Stimulated activated CD4-positive, alpha-beta T cell treated with anti-CD3 and anti-CD28 coated beads, Interleukin-4, amount 100 ng/mL, for 48 hours (primary cell): ENCODE measurements at regions not wholly inside any gene's neighbourhood (a gene's known extent, or its start where the extent isn't known, plus 50 kb on each side); places are given as distances from the start of the nearest gene placed in this dataset.

ENCODE experiments used
- DNase-seq, 2 donors: peaks; one replicate each; pipeline ENCODE4 v3.0.0-alpha.2; 2020; ENCODE audit warnings: low read depth in 2 of 2

DNA sequence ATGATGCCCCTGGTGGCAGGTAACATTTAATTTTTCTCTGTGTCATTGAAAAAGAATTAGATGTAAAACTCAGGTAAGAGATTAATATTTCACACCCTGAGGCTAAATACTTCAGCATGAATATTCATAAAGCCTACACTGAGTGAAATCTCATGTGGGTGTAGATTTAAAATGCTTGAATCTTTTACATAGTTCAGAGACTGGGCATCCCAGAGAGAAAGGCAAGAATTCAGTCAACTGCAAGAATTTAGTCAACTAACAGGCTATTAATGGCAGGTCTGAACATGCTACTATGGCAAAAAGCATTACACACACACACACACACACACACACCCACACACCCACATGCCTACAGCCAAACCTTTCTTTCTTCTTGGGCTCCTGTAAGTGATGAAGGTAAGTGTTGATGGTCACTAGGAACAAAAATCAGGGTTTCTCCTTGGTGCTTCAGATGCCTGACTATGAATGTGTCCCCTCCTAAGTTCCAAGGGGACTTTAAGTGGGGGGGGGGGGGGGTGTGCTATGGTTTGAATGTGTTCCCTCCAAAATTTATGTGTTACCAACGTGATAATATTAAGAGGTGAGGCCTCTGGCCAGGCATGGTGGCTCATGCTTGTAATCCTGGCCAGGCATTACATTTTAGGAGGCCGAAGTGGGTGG lies 63.7 kb upstream of the PSMD7 start:
- DNase-seq: no peak

DNA sequence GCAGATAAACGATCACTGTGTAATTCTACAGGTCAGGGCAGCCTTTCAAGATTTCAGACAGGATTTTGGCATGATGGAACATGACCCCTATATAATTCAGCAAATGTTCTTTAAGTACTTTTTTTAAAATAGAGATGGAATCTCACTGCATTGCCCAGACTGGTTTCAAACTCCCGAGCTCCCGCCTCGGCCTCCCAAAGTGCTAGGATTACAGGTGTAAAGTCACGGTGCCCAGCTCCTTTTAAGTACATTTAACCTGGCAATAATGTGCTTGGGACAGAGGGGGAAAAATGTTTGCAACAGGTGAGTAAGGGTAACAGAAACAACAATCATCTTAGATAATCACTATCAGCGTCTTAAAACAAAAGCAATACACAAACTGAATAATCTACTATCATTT lies 66.5 kb upstream of the PSMD7 start:
- no peak for DNase-seq

DNA sequence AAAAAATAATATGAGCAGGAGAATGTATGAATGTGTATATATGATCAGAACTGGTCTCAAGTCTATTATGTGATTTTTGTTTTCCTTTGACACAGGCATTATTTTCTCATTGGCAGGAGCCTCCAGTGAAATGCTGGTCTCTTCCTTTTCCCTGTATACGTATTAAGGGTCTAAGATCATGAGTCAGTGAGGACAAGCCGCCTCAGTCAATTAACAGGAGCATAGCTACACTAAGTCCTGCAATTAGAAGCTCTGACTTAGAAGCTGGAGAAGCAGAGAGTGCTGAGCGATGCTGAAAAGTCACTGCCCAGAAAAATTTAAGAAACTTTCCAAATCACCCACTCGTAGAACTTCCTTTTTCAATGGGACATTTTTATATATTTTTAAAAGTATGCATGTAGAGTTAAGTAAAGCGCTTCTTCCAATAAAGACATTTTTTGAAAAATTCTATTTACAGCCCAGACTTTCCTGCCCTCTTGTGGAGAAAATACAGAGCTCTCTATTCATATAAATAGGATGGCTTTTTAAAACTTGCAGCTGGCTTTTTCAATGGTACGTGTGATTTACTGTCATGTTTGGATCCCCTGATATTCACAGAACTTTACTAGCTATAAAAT lies 70.2 kb upstream of the PSMD7 start:
- no peak for DNase-seq

DNA sequence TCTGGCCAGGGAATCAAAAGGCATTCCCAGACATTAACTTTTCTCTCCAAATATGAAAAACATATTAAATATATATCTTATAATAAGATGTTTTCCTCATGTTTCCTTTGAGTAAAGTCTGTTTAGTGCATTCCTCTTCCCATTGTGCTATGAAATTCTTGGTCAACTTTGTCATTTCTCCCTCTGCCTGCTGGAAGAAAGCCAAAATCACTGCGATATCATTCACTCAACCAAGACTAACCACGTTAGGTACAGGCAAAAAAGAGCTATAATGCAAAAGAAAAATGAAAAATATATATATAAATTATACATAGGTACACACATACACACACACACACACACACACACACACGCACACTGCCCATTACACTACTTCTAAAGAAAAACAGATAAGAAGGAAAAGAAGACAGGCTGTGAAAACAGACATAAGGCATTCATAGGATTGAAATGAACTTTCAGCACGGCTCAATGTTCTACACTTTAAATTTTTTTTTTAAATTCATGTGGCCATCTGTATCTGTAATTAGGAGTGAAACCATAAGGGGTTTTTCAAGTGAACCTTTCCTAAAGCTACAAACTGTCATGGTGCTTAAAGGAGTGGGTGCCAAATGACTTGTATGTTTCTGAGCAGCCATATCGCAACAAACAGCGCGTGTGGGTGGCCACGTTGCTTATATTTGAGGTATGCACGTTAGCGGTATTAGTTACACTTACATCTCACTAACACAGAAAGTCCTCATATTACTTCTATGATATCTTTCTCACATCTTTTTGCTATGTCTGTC lies 71.6 kb upstream of the PSMD7 start:
- no peak for DNase-seq

DNA sequence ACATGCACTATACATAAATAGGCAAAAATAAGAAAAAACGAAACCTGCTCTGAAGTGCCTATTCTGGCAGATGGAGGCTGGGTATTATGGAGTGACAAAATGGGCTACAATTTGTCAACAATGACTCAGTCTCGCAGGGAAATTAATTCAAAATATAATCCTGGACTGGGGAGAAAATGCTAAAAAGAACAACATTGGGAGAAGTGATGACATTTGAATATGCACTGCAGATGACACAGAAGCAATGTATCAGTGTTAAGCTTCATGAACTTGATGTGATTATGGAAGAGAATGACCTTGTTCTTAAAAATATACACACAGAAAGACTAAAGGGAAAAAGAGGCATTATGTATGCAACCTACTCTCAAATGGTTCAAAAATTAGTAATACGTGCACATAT lies 74.8 kb upstream of the PSMD7 start:
- DNase-seq: no peak

DNA sequence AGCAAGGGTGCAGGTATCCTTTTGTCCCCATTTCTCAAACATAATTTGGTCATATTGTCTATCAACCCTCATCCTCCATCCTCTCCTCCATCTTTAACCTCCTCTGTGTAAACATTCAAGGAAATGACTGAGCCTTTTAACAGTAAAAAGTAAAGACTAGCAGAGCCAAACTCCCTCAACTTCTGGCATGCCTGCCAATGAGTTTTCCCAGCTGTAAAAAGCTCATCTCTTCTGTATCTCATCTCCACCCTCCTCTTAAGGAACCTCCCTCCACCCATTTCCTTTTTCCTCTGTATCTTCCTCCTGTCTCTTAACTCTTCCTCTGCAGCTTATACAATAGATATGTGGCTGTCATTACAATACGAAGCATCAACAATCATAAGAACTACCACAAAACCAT lies 76.9 kb upstream of the PSMD7 start:
- DNase-seq: no peak

DNA sequence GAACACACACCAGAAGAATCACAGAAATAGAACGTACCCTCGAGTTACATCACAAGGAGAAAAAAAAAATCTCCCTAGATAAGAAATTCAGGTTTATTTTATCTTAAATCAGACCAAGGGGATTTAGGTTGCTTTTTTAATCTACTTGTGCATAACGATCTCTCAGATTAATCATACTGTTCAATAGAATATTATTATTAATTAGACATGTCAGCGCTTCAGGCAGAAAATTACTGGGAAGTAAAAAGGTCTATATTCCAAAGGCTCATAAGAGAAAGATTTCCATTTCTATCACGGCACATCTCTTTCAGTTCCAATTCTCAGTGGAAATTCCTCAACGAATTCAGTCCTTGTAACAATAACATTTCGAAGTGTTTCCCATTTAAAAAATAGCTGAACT lies 77.7 kb upstream of the PSMD7 start:
- no peak for DNase-seq

DNA sequence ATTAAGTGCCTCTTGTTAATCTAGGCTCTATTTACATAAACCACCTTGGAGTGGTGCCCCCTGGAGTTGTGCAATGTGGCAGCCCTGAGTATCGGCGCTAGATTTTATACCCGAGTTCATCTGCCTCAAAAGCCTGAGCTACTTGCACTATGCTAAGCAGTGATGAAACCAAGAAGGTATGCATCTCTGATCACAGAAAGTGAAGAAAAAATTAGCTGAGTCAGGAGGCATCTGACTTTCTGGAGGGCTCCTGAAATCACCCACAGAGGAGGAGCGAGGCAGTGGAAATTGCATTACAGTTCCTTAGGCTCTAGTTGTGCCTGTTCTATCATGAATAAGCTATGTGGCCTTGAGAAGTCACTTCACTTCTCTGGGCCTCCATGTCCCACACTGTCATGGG lies 80.3 kb upstream of the PSMD7 start:
- DNase-seq: no peak

DNA sequence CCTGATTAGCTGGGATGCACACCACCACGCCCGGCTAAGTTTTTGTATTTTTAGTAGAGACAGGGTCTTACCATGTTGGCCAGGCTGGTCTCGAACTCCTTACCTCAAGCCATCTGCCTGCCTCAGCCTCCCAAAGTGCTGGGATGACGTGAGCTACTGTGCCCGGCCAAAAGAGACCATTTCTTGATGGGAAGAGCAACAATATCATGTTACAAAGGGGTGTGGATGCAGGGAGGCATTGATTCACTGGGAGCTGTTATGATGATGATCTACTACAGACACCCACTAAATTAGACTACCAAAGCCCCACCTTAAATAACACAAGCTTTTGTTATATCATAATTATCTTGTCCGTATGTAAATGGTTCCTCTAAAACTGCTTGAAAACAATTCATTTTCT lies 81.4 kb upstream of the PSMD7 start:
- no peak for DNase-seq

DNA sequence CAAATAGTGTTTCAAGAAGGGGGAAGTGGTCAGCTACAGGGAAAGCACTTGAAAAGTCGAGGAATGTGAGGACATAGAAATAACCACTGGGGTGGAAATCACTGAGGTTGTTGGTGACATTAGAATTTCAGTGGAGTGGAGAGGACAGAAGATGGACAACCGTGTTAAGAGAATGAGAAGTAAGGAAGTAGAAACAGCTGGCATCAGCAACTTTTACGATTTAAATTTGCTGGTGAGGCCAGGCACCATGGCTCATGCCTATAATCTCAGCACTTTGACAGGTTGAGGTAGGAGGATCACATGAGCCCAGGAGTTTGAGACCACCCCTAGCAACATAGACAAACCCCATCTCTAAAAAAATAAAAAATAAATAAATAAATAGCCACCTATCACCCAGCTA lies 83.2 kb upstream of the PSMD7 start:
- DNase-seq: no peak

DNA sequence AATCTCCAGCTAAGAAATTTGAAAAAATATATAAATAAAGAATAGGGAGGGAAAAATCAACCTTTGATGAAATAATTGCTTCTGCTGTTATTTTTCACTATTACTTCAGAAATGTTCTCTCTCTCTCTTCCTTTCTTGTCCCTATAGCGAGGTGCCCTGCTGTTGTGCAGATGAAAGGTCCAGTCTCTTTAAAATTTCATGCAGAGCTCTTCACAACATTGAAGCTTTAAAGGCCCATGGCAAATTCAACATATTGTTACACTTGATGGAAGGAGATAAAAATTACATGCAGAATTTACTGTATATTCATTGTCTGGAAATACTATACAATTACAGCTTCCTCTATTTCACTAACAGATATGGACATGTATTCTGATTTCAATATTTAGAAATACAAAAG lies 86.4 kb upstream of the PSMD7 start:
- DNase-seq: no peak

DNA sequence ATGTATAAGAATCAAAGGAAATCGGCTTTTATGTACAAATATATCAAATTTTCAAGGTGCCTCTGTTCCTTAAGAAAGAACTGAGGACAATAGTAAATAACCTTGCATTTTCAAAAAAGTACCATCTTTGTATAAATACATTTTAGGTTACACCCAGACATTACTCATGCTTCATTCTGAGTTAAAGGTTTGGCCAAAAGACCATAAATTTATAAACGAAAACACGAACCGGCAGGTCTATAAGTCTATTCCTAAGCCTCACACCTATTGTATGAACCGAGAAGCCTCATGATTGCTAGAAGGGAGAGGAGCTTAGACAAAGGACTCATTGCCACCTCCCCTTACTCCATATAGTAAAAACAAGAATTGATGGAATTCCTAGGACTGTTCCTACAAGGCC lies 94.6 kb upstream of the PSMD7 start:
- no peak for DNase-seq

DNA sequence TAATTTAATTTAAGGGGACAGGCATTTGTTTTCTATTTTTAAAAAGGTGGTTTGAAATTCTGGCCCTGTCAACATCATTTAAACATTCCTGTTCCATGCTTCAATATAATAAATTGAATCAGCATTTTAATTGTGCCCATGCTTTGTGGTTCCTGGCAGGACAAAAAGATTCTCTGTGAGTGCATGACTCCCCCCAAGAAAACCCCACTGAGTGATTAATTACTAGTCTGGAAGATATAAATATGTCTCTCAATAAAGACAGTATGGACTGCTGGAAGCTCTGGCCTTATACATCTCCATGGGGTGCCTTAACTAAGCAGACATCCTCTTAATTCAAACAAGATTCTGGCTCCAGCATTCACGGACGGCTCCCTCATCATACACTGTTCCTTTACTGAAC lies 95.0 kb upstream of the PSMD7 start:
- no peak for DNase-seq

DNA sequence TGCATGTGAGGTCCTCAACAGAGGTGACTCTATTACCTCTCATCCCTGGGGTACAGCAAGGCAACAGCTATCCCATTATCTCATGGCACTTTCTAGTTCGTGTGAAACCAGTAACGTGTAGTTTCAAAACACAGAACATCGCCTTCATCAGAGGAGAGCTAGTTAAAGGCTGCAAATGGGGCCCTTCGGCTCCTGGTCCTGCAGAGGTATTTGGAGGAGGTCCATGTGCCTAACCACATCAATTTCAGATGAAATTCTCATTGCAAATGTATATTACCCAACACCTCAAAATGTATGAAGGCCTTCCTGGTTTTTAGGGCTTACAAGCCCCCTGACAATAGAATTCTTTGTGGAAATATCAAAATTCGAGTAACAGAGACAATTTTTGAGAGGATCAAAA lies 95.7 kb upstream of the PSMD7 start:
- DNase-seq: no peak

DNA sequence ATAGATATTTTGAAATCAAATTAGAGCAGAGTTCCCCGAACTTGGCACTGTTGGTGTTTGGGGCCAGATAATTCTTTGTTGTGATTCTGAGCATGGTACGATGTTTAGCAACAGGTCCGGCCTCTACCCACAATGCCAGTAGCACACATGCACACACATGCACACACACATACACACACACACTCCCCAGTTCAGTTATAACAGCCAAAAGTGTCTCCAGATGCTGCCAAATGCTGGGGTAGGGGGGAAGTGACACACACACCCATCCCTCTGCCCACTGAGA lies 96.8 kb upstream of the PSMD7 start:
- no peak for DNase-seq

DNA sequence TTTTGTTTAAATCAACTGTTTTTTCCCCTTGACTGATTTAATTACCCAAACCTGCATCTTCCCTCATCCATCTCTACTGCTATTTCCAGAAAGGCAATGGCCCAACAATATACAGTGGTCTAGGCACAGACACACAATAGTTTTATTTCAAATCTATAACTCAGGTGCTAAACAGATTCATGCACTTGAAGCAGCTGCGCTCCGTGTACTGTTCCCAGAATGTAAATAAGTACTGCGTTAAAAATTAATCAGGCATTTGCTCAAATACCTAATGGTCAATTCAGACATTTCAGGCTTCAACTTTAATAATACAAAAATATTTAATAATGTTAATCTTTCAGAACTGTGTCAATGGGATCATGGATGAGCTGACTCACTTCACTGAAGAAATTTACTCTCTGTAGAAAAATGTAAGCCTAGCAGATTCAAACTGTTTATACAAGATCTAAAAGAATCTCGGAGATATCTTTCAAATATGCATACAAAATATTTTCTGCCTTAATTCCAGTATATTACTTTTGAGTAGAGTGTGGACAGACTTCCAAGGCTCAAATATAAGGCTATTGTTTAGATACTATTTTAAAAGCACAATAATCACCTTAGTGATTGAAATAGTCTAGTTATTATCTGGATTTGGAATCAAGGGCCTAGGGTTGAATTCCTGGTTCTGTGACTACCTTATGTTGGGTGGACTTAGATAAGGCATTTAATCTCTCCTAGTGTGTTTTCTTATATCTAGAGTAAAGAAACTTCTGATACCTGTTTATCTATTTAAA lies 97.4 kb upstream of the PSMD7 start:
- DNase-seq: no peak

DNA sequence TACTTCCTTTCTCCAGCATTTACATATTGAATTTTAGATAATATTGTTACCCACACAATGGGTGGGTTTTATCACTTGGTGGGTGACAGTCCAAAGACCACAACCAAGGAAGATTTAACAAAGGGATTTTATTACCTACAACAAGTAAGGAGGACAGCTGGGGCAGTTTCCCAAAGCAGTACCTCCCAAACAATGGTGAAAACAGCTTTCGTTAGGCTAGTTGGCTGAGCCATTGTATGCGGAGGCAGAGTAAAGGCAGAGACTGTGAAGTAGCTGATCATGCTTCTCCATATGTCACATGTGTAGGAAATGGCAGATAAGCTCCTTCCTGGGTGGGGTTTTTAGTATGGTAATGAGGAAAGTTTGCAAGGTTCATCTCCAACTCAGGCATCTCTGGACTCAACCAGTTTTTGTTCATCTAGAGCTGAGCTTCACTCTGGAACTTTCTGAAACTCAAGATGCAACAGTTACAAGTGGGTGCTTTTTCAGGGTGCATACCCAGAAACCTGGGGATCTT lies 104.3 kb upstream of the PSMD7 start:
- no peak for DNase-seq

DNA sequence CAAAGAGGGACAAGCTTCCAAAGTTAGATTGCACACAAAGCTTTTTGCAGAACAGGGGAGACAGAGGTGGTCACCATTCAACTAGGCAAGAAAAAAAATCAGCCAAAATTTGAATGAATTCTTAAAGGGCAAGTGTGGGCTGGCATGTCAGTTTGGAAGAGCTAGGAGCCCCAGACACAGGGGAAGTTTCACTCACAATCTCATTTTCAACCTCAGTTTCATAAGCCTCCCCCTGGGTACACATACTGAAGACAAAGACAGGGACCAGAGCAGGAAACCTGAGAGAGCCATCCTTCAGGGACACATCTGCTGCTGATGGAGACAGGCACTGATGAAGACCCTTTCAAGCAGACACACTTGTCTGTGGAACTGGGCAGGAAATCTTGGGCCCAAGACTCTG lies 106.3 kb upstream of the PSMD7 start:
- no peak for DNase-seq

DNA sequence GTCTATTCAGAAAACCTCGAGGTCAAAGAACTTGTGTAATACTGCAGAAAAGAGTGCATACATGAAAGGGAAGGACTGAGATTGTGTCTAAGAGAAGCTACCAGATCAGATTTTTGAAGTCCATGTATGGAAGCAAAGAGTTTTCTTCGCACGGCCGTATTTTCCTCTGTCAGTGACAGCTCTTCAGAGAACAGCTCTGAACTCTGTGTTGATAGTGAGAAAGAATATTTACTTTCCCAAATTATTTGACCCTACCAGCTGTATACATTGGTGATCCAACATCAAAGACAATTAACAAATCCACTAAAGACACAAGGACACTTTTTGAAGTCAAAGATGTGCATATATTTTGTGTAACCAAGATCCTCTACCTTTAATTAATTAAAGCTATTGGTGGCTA lies 107.8 kb upstream of the PSMD7 start:
- no peak for DNase-seq

DNA sequence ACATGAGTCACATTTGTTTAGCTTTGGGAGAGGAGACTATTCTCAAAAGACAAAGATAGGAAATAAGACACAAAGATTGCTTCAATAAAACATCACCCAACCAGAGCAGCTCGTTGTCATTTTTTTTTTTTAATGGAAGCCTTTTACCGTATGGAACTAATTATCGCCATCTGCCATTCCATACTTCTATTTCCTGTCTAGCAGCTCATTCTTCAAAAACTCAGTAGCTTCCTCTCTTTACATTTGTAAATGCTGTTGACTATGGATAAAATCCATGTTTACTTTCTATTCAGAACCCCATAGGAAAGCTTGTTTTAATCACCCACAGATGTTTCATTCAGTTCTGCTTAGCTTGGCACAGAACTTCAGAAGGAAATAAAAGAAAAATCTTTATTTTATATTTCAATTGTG lies 110.0 kb upstream of the PSMD7 start:
- no peak for DNase-seq

DNA sequence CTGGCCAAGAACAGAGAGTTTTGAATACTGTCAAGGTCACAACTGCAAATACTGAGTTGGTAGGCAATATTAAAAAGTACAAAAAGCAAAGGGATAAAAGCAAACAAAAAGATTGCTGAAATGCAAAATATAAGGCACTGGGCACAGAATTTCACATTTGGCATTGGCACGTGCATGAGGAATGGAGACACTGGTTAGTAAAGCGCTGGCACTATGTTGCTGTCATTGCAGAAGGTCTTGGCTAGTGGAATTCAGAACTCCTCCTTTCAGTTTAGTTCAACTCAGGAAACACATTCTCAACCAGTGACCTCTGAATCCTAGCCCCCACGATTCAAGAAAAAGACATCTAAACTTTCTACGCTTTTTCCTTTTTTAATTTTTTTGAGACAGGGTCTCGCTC lies 111.8 kb upstream of the PSMD7 start:
- DNase-seq: no peak

DNA sequence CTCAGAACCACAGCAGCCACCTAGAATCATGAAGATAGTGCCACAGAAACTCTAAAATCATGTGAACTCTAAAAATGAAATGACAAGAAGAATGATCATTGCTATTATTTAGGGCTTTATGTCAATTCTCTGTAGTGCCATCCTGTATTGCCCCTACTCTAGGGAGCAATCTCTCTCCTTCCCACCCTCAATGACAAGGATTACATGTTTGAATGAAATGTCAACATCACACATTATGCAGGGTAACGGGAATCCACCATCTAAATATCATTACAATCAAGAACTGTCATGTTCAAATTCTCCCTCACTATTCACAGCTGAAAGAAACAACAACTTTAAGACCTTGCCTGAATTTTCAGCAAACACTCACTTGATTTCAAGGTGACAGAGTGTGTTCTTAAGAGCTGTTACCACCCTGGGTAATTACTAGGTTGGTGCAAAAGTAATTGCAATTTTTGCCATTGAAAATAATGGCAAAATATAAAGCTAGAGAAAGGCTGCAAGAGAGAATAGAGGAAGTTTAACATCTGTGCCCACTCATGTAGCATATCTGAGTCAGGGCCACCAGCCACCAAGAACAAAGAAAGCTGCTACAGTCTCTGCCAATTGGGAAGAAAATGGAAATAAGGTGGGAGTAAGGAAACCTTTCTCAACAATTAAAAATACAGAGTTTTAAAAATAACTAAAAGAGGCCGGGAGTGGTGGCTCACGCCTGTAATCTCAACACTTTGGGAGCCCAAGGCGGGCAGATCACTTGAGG lies 112.8 kb upstream of the PSMD7 start:
- no peak for DNase-seq
